GM13976 (cell line): ENCODE measurements at regions not wholly inside any gene's neighbourhood (a gene's known extent, or its start where the extent isn't known, plus 50 kb on each side); places are given as distances from the start of the nearest gene placed in this dataset.

Experiments
- DNase-seq: peaks from one replicate; pipeline ENCODE4 v3.0.0; 2012; ENCODE audit warnings: low spot score
- CTCF ChIP-seq: IDR thresholded peaks from 2 replicates; pipeline ENCODE4 v1.5.1; 2012; ENCODE audit warnings: borderline replicate concordance, mild to moderate bottlenecking; ENCODE audit not compliant: insufficient read depth; ENCODE audit errors: extremely low read depth, missing control alignments, control extremely low read depth
- in situ Hi-C: fragments of 300-500 bp; cut with MboI; formaldehyde crosslinking; loops from one replicate; pipeline ENCODE4 v1.12.0; 2022; ENCODE audit warnings: low sequenced_read_pairs, mixed read lengths, inconsistent platforms; ENCODE audit not compliant: unreplicated experiment

GRCh38 chr15:46146002-46146401 is 511.2 kb downstream of the SQOR start:
- in situ Hi-C loops, result no loop called here
- no peak for DNase-seq
- TF ChIP-seq CTCF, result no peak

GRCh38 chr15:46146915-46147314 is 512.1 kb downstream of the SQOR start:
- no peak for TF ChIP-seq CTCF
- in situ Hi-C loops, result no loop called here
- no peak for DNase-seq

- TF ChIP-seq CTCF, result no peak
- in situ Hi-C loops, result no loop called here
Measured at GRCh38 chr15:46151786-46152185, 517.0 kb downstream of the SQOR start.

GRCh38 chr15:46166750-46167149 is 531.9 kb downstream of the SQOR start:
- in situ Hi-C loops, result no loop called here
- DNase-seq, result no peak
- no peak for TF ChIP-seq CTCF

More at GRCh38 chr15:46151786-46152185, 517.0 kb downstream of the SQOR start:
- no peak for DNase-seq

- no peak for TF ChIP-seq CTCF
- in situ Hi-C loops, result no loop called here
- no peak for DNase-seq
Measured at GRCh38 chr15:46170326-46170725, 535.5 kb downstream of the SQOR start.

- no peak for DNase-seq
- in situ Hi-C loops, result no loop called here
- no peak for TF ChIP-seq CTCF
Measured at GRCh38 chr15:46174122-46174521, 539.3 kb downstream of the SQOR start.

- no peak for DNase-seq
- no peak for TF ChIP-seq CTCF
- in situ Hi-C loops, result no loop called here
Measured at GRCh38 chr15:46177219-46177618, 542.4 kb downstream of the SQOR start.
